OCI-LY1 (cell line): ENCODE measurements at regions not wholly inside any gene's neighbourhood (a gene's known extent, or its start where the extent isn't known, plus 50 kb on each side); places are given as distances from the start of the nearest gene placed in this dataset.

ENCODE experiments used
- H2AFZ ChIP-seq: fragments of 200-600 bp; sonication (generic), shearing (Covaris generic); 2 replicates; pipeline ENCODE4 v1.6.0; 2014; ENCODE audit warnings: antibody characterized with exemption, mild to moderate bottlenecking, low read length
- H3F3A ChIP-seq: fragments of 200-600 bp; sonication (generic), shearing (Covaris generic); 2 replicates; pipeline ENCODE4 v1.6.0; 2014; ENCODE audit warnings: mild to moderate bottlenecking, antibody characterized with exemption, low read length, moderate library complexity; ENCODE audit not compliant: insufficient read depth
- H3K27ac ChIP-seq: fragments of 200-600 bp; sonication (generic); 2 replicates; pipeline ENCODE4 v1.5.1; 2014; ENCODE audit warnings: low read length, mixed run types, mild to moderate bottlenecking, low read depth; ENCODE audit not compliant: poor library complexity, severe bottlenecking
- H3K27me3 ChIP-seq: fragments of 200-600 bp; sonication (generic); 2 replicates; pipeline ENCODE4 v1.6.0; 2014; ENCODE audit warnings: antibody characterized with exemption, mild to moderate bottlenecking, low read length, moderate library complexity; ENCODE audit not compliant: insufficient read depth
- H3K36me3 ChIP-seq: fragments of 200-600 bp; sonication (generic); 2 replicates; pipeline ENCODE4 v1.6.1; 2014; ENCODE audit warnings: mild to moderate bottlenecking, antibody characterized with exemption, low read length, moderate library complexity, mixed read lengths; ENCODE audit not compliant: insufficient read depth
- H3K4me1 ChIP-seq: fragments of 200-600 bp; sonication (generic); 2 replicates; pipeline ENCODE4 v1.5.1; 2014; ENCODE audit warnings: mild to moderate bottlenecking, low read length, moderate library complexity; ENCODE audit not compliant: insufficient read depth, severe bottlenecking
- H3K4me2 ChIP-seq: fragments of 200-600 bp; sonication (generic), shearing (Covaris generic); 2 replicates; pipeline ENCODE4 v1.6.1; 2014; ENCODE audit warnings: low read length
- H3K4me3 ChIP-seq: fragments of 200-600 bp; sonication (generic); 2 replicates; pipeline ENCODE4 v1.5.1; 2014; ENCODE audit warnings: low read length, low read depth, mild to moderate bottlenecking, mixed read lengths; ENCODE audit not compliant: poor library complexity, severe bottlenecking
- H3K79me2 ChIP-seq: fragments of 200-600 bp; shearing (Covaris generic); 2 replicates; pipeline ENCODE4 v1.6.1; 2016; ENCODE audit warnings: mixed run types, low read length, mixed read lengths; ENCODE audit not compliant: insufficient read depth
- H3K9ac ChIP-seq: fragments of 200-600 bp; sonication (generic), shearing (Covaris generic); 2 replicates; pipeline ENCODE4 v1.6.1; 2014; ENCODE audit warnings: mild to moderate bottlenecking, low read length, mixed read lengths
- H3K9me2 ChIP-seq: fragments of 200-600 bp; sonication (generic), shearing (Covaris generic); 2 replicates; pipeline ENCODE4 v1.6.1; 2014; ENCODE audit warnings: low read depth, mild to moderate bottlenecking, low read length, mixed read lengths
- H3K9me3 ChIP-seq: fragments of 200-600 bp; shearing (Covaris generic); 2 replicates; pipeline ENCODE4 v1.6.1; 2014; ENCODE audit warnings: low read length, mixed read lengths
- H4K20me1 ChIP-seq: fragments of 200-600 bp; sonication (generic), shearing (Covaris generic); 2 replicates; pipeline ENCODE4 v1.6.0; 2016; ENCODE audit warnings: mild to moderate bottlenecking, low read length; ENCODE audit not compliant: insufficient read depth
- EZH2 ChIP-seq: fragments of 200-600 bp; sonication (generic), shearing (Covaris generic); IDR thresholded peaks from 2 replicates; pipeline ENCODE4 v1.8.0; 2017; ENCODE audit warnings: borderline replicate concordance, mixed run types, mild to moderate bottlenecking, antibody characterized with exemption, low read length, moderate library complexity, mixed read lengths
- TF ChIP-seq, protein P1 (sequence below): fragments of 200-600 bp; sonication (generic), shearing (Covaris generic); IDR thresholded peaks from 2 replicates; pipeline ENCODE4 v1.5.1; 2017; ENCODE audit warnings: mild to moderate bottlenecking, antibody characterized with exemption, low read length, moderate library complexity, mixed read lengths

DNA sequence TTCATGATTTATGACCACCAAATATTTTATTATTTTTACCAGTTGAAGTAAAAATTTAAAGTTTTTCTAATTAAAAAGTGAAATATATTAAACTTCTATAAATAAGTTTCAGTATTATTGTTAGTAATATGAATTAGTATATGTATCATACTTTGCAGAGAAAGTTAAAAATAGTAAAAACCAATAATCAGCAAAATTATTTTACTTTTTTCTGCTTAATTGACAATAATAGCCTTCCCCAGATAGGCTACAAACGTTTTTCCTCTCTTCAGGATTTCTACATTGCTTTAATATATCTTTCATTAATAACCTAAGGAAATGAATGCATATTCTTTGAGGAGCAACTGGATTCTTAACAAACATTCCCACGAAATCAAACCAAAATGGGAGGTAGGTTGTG, 543.5 kb downstream of the ETNK1 start:
- Histone ChIP-seq H3K36me3 (no peaks in the 10 kb centered on the region), H2AFZ (no peak overlapping the region), H3K9me2 (no peaks in the 10 kb centered on the region), H3K9me3 (no peaks in the 10 kb centered on the region), H3K27ac (no peak overlapping the region), H3K79me2 (no peaks in the 10 kb centered on the region), H3K4me1 (no peaks in the 10 kb centered on the region), H3K4me2 (no peak overlapping the region), H3K9ac (no peak overlapping the region), H3K27me3 (no peaks in the 10 kb centered on the region), H3F3A (no peaks in the 10 kb centered on the region), H3K4me3 (no peak overlapping the region), H4K20me1 (no peaks in the 10 kb centered on the region)
- TF ChIP-seq EZH2, result no peak
- TF ChIP-seq, protein P1, sequence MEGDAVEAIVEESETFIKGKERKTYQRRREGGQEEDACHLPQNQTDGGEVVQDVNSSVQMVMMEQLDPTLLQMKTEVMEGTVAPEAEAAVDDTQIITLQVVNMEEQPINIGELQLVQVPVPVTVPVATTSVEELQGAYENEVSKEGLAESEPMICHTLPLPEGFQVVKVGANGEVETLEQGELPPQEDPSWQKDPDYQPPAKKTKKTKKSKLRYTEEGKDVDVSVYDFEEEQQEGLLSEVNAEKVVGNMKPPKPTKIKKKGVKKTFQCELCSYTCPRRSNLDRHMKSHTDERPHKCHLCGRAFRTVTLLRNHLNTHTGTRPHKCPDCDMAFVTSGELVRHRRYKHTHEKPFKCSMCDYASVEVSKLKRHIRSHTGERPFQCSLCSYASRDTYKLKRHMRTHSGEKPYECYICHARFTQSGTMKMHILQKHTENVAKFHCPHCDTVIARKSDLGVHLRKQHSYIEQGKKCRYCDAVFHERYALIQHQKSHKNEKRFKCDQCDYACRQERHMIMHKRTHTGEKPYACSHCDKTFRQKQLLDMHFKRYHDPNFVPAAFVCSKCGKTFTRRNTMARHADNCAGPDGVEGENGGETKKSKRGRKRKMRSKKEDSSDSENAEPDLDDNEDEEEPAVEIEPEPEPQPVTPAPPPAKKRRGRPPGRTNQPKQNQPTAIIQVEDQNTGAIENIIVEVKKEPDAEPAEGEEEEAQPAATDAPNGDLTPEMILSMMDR, result no peak

DNA sequence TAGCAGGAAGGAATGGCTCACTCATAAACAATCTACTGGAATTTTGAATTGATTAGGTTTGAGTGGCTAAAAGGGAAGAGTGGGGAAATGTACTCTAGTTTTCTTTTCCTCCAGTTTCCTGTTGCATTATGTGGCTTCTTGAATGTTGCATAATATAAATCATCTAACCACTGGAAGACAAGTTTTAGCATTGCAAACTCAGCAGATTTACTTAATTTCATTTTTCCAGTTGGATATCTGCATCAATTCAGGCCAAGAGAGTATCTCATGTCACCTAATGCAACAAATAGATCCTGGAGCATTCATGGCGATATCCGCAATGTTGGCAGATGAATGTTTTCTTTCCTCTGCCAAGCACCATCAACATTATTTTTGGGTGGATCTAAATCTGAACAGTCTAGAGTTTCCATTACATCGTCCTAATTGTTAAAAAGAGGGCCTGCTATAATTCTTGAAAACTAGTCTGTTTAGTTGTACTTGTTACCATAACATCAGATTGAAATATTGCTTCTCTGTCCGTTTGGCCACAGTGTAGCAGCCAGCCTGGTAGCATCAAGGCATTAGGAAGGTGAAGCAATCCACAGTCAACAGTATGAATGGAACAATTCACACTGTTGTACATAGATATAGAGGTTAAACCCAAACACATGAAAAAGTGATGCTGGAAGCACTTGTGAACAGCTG, 544.2 kb downstream of the ETNK1 start:
- TF ChIP-seq, protein P1, result no peak
- TF ChIP-seq EZH2, result no peak
- Histone ChIP-seq H3K79me2 (no peaks in the 10 kb centered on the region), H3K36me3 (no peaks in the 10 kb centered on the region), H4K20me1 (no peaks in the 10 kb centered on the region), H3K27me3 (no peaks in the 10 kb centered on the region), H3F3A (no peaks in the 10 kb centered on the region), H3K4me2 (no peak overlapping the region), H2AFZ (no peak overlapping the region), H3K9ac (no peak overlapping the region), H3K4me1 (no peaks in the 10 kb centered on the region), H3K27ac (no peak overlapping the region), H3K9me3 (no peaks in the 10 kb centered on the region), H3K4me3 (no peak overlapping the region), H3K9me2 (no peaks in the 10 kb centered on the region)

DNA sequence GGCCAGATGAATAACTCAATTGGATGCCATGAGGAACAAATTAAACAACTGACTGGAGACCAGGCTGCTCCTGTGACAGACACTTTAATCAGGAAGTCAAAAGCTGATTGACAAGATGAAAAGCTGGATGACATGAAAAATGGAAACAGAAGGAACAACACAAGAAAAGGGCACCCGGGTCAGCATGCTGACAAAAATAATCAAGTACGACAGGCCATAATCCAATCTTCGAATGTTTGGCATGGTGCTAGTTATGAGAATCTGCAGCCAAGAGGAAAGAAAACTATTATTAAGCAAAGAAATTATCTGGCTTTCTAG, 544.7 kb downstream of the ETNK1 start:
- Histone ChIP-seq H3K79me2 (no peaks in the 10 kb centered on the region), H2AFZ (no peak overlapping the region), H3K27ac (no peak overlapping the region), H3K4me2 (no peak overlapping the region), H3K36me3 (no peaks in the 10 kb centered on the region), H3K27me3 (no peaks in the 10 kb centered on the region), H4K20me1 (no peaks in the 10 kb centered on the region), H3K9me3 (no peaks in the 10 kb centered on the region), H3K9me2 (no peaks in the 10 kb centered on the region), H3F3A (no peaks in the 10 kb centered on the region), H3K4me3 (no peak overlapping the region), H3K4me1 (no peaks in the 10 kb centered on the region), H3K9ac (no peak overlapping the region)
- no peak for TF ChIP-seq EZH2
- TF ChIP-seq, protein P1, result no peak
